Activated naive CD8-positive, alpha-beta T cell treated with anti-CD3 and anti-CD28 coated beads, Interleukin-2, amount 10 ng/mL, durations not matched to agents 7 days and 5 days (primary cell): ENCODE measurements at regions not wholly inside any gene's neighbourhood (a gene's known extent, or its start where the extent isn't known, plus 50 kb on each side); places are given as distances from the start of the nearest gene placed in this dataset.
"Not testable (repeated sequence)": the region's sequence is repeated elsewhere in the genome, so short reads cannot be mapped to it uniquely, and the experiment has no call there.

Experiments
- ATAC-seq: fragments of 150-1000 bp; cut with Tn5 transposase; one replicate; pipeline ENCODE4 v1.10.0; 2021; ENCODE audit warnings: low read depth, moderate library complexity
- POLR2A ChIA-PET: fragments of 350-600 bp; sonication (Branson Sonifier 250); formaldehyde crosslinking; loops from one replicate; lab custom pipeline; 2021; ENCODE audit warnings: antibody characterized with exemption; lab: Charles Lee
- DNase-seq: peaks from one replicate; pipeline ENCODE4 v3.0.0; 2021
- H3K27ac Mint-ChIP-seq: one replicate; pipeline ENCODE4 v1.8.0; 2022; ENCODE audit warnings: mild to moderate bottlenecking, mixed read lengths
- H3K27me3 Mint-ChIP-seq: one replicate; pipeline ENCODE4 v1.8.0; 2022; ENCODE audit warnings: mild to moderate bottlenecking, moderate library complexity, mixed read lengths
- H3K36me3 Mint-ChIP-seq: one replicate; pipeline ENCODE4 v1.8.0; 2021; ENCODE audit warnings: mild to moderate bottlenecking, mixed read lengths
- H3K4me1 Mint-ChIP-seq: one replicate; pipeline ENCODE4 v1.8.0; 2021; ENCODE audit warnings: mixed read lengths
- H3K4me3 Mint-ChIP-seq: one replicate; pipeline ENCODE4 v1.8.0; 2022; ENCODE audit warnings: mild to moderate bottlenecking, moderate library complexity, mixed read lengths
- H3K9me3 Mint-ChIP-seq: one replicate; pipeline ENCODE4 v1.8.0; 2021; ENCODE audit warnings: mixed read lengths

GRCh38 chr14:38592764-38593442 is 337.0 kb upstream of the CLEC14A start:
- Mint-ChIP-seq H3K4me3 (no peak overlapping the region), H3K4me1 (no peaks in the 10 kb centered on the region), H3K36me3 (no peaks in the 10 kb centered on the region), H3K9me3 (peaks cover 2% of the 10 kb centered on the region), H3K27me3 (no peaks in the 10 kb centered on the region), H3K27ac (no peak overlapping the region)
- POLR2A ChIA-PET, result interaction anchor here (0.6 kb wide), 1 partner anchor 1519 kb away, joined by 3 read pairs; no protein-coding TSS in a partner anchor
- ATAC-seq (no peak), DNase-seq (no peak)

GRCh38 chr14:38589747-38590350 is 334.0 kb upstream of the CLEC14A start:
- POLR2A ChIA-PET, result no interaction called here
- ATAC-seq (no peak), DNase-seq (no peak)
- no peaks in the 10 kb centered on the region for H3K4me1 Mint-ChIP-seq
- H3K27ac Mint-ChIP-seq, result no peak overlapping the region
- no peaks in the 10 kb centered on the region for H3K36me3 Mint-ChIP-seq
- H3K9me3 Mint-ChIP-seq, result no peaks in the 10 kb centered on the region
- no peaks in the 10 kb centered on the region for H3K27me3 Mint-ChIP-seq
- H3K4me3 Mint-ChIP-seq, result no peak overlapping the region

GRCh38 chr14:38583471-38583870 is 327.6 kb upstream of the CLEC14A start:
- H3K27me3 Mint-ChIP-seq, result no peaks in the 10 kb centered on the region
- no peak for ATAC-seq
- no peak overlapping the region for H3K4me3 Mint-ChIP-seq
- H3K27ac Mint-ChIP-seq, result no peak overlapping the region
- POLR2A ChIA-PET, result no interaction called here
- H3K36me3 Mint-ChIP-seq, result no peaks in the 10 kb centered on the region
- DNase-seq, result no peak
- H3K4me1 Mint-ChIP-seq, result no peaks in the 10 kb centered on the region
- H3K9me3 Mint-ChIP-seq, result no peaks in the 10 kb centered on the region

GRCh38 chr14:38578278-38578681 is 322.4 kb upstream of the CLEC14A start:
- POLR2A ChIA-PET, result no interaction called here
- no peaks in the 10 kb centered on the region for H3K4me1 Mint-ChIP-seq
- H3K4me3 Mint-ChIP-seq, result no peak overlapping the region
- no peaks in the 10 kb centered on the region for H3K36me3 Mint-ChIP-seq
- ATAC-seq, result no peak
- H3K9me3 Mint-ChIP-seq, result no peaks in the 10 kb centered on the region
- no peak for DNase-seq
- no peaks in the 10 kb centered on the region for H3K27me3 Mint-ChIP-seq
- H3K27ac Mint-ChIP-seq, result no peak overlapping the region

GRCh38 chr14:38567703-38568102 is 311.8 kb upstream of the CLEC14A start:
- no peaks in the 10 kb centered on the region for H3K9me3 Mint-ChIP-seq
- ATAC-seq, result no peak
- no peaks in the 10 kb centered on the region for H3K36me3 Mint-ChIP-seq
- no peak overlapping the region for H3K4me3 Mint-ChIP-seq
- no peaks in the 10 kb centered on the region for H3K27me3 Mint-ChIP-seq
- POLR2A ChIA-PET, result no interaction called here
- no peaks in the 10 kb centered on the region for H3K4me1 Mint-ChIP-seq
- DNase-seq, result no peak
- H3K27ac Mint-ChIP-seq, result no peak overlapping the region

GRCh38 chr14:38561657-38562056 is 305.8 kb upstream of the CLEC14A start:
- peaks cover 8% of the 10 kb centered on the region for H3K9me3 Mint-ChIP-seq

GRCh38 chr14:38559711-38560110 is 303.8 kb upstream of the CLEC14A start:
- H3K36me3 Mint-ChIP-seq, result no peaks in the 10 kb centered on the region
- peaks cover 9% of the 10 kb centered on the region for H3K9me3 Mint-ChIP-seq
- no peak overlapping the region for H3K27ac Mint-ChIP-seq
- no peaks in the 10 kb centered on the region for H3K4me1 Mint-ChIP-seq
- no peak for DNase-seq
- no peak overlapping the region for H3K4me3 Mint-ChIP-seq
- POLR2A ChIA-PET, result no interaction called here
- H3K27me3 Mint-ChIP-seq, result no peaks in the 10 kb centered on the region
- ATAC-seq, result no peak

More at GRCh38 chr14:38561657-38562056, 305.8 kb upstream of the CLEC14A start:
- ATAC-seq (no peak), DNase-seq (no peak)
- Mint-ChIP-seq H3K36me3 (no peaks in the 10 kb centered on the region), H3K4me3 (no peak overlapping the region), H3K4me1 (no peaks in the 10 kb centered on the region), H3K27ac (no peak overlapping the region), H3K27me3 (no peaks in the 10 kb centered on the region)
- POLR2A ChIA-PET, result no interaction called here

GRCh38 chr14:38557391-38557790 is 301.5 kb upstream of the CLEC14A start:
- ATAC-seq, DNase-seq, H3K9me3 Mint-ChIP-seq, H3K36me3 Mint-ChIP-seq, H3K27ac Mint-ChIP-seq, H3K27me3 Mint-ChIP-seq, POLR2A ChIA-PET, H3K4me3 Mint-ChIP-seq, H3K4me1 Mint-ChIP-seq: not testable (repeated sequence)

- no peak overlapping the region for H3K27ac Mint-ChIP-seq
- ATAC-seq (no peak), DNase-seq (no peak)
- no peak overlapping the region for H3K4me3 Mint-ChIP-seq
- no peaks in the 10 kb centered on the region for H3K36me3 Mint-ChIP-seq
- H3K9me3 Mint-ChIP-seq, result peaks cover 9% of the 10 kb centered on the region
- POLR2A ChIA-PET, result no interaction called here
- H3K4me1 Mint-ChIP-seq, result no peaks in the 10 kb centered on the region
- no peaks in the 10 kb centered on the region for H3K27me3 Mint-ChIP-seq
These were observed 300.4 kb upstream of the CLEC14A start for GRCh38 chr14:38556252-38556651.

GRCh38 chr14:38554026-38554425 is 298.1 kb upstream of the CLEC14A start:
- no peak for ATAC-seq
- POLR2A ChIA-PET, result no interaction called here

GRCh38 chr14:38553586-38553985 is 297.7 kb upstream of the CLEC14A start:
- POLR2A ChIA-PET, result no interaction called here
- ATAC-seq (no peak), DNase-seq (no peak)
- Mint-ChIP-seq H3K27me3 (peaks cover 3% of the 10 kb centered on the region), H3K27ac (no peak overlapping the region), H3K36me3 (no peaks in the 10 kb centered on the region), H3K4me3 (no peak overlapping the region), H3K9me3 (peaks cover 2% of the 10 kb centered on the region), H3K4me1 (peaks cover 1% of the 10 kb centered on the region)

More at GRCh38 chr14:38554026-38554425, 298.1 kb upstream of the CLEC14A start:
- H3K9me3 Mint-ChIP-seq, result peaks cover 4% of the 10 kb centered on the region
- no peak for DNase-seq
- H3K27me3 Mint-ChIP-seq, result peaks cover 3% of the 10 kb centered on the region
- no peak overlapping the region for H3K4me3 Mint-ChIP-seq
- no peaks in the 10 kb centered on the region for H3K36me3 Mint-ChIP-seq
- H3K27ac Mint-ChIP-seq, result no peak overlapping the region
- H3K4me1 Mint-ChIP-seq, result peaks cover 1% of the 10 kb centered on the region

GRCh38 chr14:38549564-38549963 is 293.7 kb upstream of the CLEC14A start:
- POLR2A ChIA-PET, result no interaction called here
- Mint-ChIP-seq H3K4me3 (no peak overlapping the region), H3K27me3 (peaks cover 3% of the 10 kb centered on the region), H3K4me1 (peaks cover 1% of the 10 kb centered on the region), H3K36me3 (no peaks in the 10 kb centered on the region), H3K27ac (no peak overlapping the region), H3K9me3 (no peaks in the 10 kb centered on the region)
- DNase-seq (no peak), ATAC-seq (no peak)

- DNase-seq (no peak), ATAC-seq (no peak)
- Mint-ChIP-seq H3K4me1 (peaks cover 1% of the 10 kb centered on the region), H3K27me3 (peaks cover 3% of the 10 kb centered on the region), H3K36me3 (no peaks in the 10 kb centered on the region), H3K27ac (no peak overlapping the region), H3K4me3 (no peak overlapping the region), H3K9me3 (no peaks in the 10 kb centered on the region)
- POLR2A ChIA-PET, result no interaction called here
These were observed 292.1 kb upstream of the CLEC14A start for GRCh38 chr14:38547961-38548490.

- Mint-ChIP-seq H3K36me3 (no peaks in the 10 kb centered on the region), H3K27ac (no peak overlapping the region), H3K9me3 (no peaks in the 10 kb centered on the region), H3K27me3 (peaks cover 3% of the 10 kb centered on the region), H3K4me1 (peaks cover 1% of the 10 kb centered on the region), H3K4me3 (no peak overlapping the region)
- ATAC-seq, result no peak
- POLR2A ChIA-PET, result no interaction called here
- DNase-seq, result no peak
These were observed 291.1 kb upstream of the CLEC14A start for GRCh38 chr14:38546932-38547551.
